OCI-LY7 (cell line): ENCODE measurements at regions not wholly inside any gene's neighbourhood (a gene's known extent, or its start where the extent isn't known, plus 50 kb on each side); places are given as distances from the start of the nearest gene placed in this dataset.

Experiments used
- BruUV-seq: library from RNA; stranded (reverse); fragments of 400-500 nt; replicated peaks from 2 replicates; lab custom pipeline; 2021; lab: Mats Ljungman, UMichigan
- CTCF ChIA-PET: fragments of 300-600 bp; sonication (Branson Sonifier 250); formaldehyde crosslinking; loops from one replicate; lab custom pipeline; 2022; ENCODE audit warnings: antibody characterized with exemption; ENCODE audit not compliant: unreplicated experiment; lab: Charles Lee
- POLR2A ChIA-PET: fragments of 300-600 bp; sonication (Branson Sonifier 250); formaldehyde crosslinking; loops from one replicate; lab custom pipeline; 2022; ENCODE audit warnings: antibody characterized with exemption; lab: Charles Lee
- DNase-seq: peaks from one replicate; pipeline ENCODE4 v3.0.0-alpha.2; 2015; ENCODE audit warnings: low spot score
- H2AFZ ChIP-seq: fragments of 200-600 bp; sonication (generic), shearing (Covaris generic); 2 replicates; pipeline ENCODE4 v1.6.1; 2014; ENCODE audit warnings: mild to moderate bottlenecking, antibody characterized with exemption, low read length, moderate library complexity
- H3K27ac ChIP-seq: fragments of 200-600 bp; sonication (generic); 2 replicates; pipeline ENCODE4 v1.5.1; 2014; ENCODE audit warnings: mixed run types, low read depth, mild to moderate bottlenecking, moderate library complexity, low read length, inconsistent platforms; ENCODE audit not compliant: poor library complexity, severe bottlenecking
- H3K36me3 ChIP-seq: fragments of 200-600 bp; sonication (generic); 2 replicates; pipeline ENCODE4 v1.6.1; 2014; ENCODE audit warnings: mild to moderate bottlenecking, antibody characterized with exemption, low read length, moderate library complexity, mixed read lengths; ENCODE audit not compliant: insufficient read depth
- H3K4me1 ChIP-seq: fragments of 200-600 bp; sonication (generic); 2 replicates; pipeline ENCODE4 v1.5.1; 2014; ENCODE audit warnings: mild to moderate bottlenecking, low read length; ENCODE audit not compliant: insufficient read depth, poor library complexity, severe bottlenecking
- H3K4me2 ChIP-seq: fragments of 200-600 bp; sonication (generic); 2 replicates; pipeline ENCODE4 v1.6.1; 2014; ENCODE audit warnings: mild to moderate bottlenecking, low read length
- H3K4me3 ChIP-seq: fragments of 200-600 bp; sonication (generic); 2 replicates; pipeline ENCODE4 v1.5.1; 2014; ENCODE audit warnings: mild to moderate bottlenecking, low read depth, low read length; ENCODE audit not compliant: poor library complexity, severe bottlenecking
- H3K79me2 ChIP-seq: fragments of 200-600 bp; sonication (generic); 2 replicates; pipeline ENCODE4 v1.6.1; 2016; ENCODE audit warnings: low read depth, mild to moderate bottlenecking, low read length, moderate library complexity, mixed read lengths; ENCODE audit not compliant: insufficient read depth
- H3K9me2 ChIP-seq: fragments of 200-600 bp; sonication (generic); 2 replicates; pipeline ENCODE4 v1.6.1; 2016; ENCODE audit warnings: mild to moderate bottlenecking, low read length, mixed read lengths; ENCODE audit not compliant: insufficient read depth
- H3K9me3 ChIP-seq: fragments of 200-600 bp; sonication (generic); 2 replicates; pipeline ENCODE4 v1.6.1; 2014; ENCODE audit warnings: mild to moderate bottlenecking, mixed run types, low read length, mixed read lengths
- H4K20me1 ChIP-seq: fragments of 200-600 bp; sonication (generic); 2 replicates; pipeline ENCODE4 v1.6.1; 2014; ENCODE audit warnings: mild to moderate bottlenecking, antibody characterized with exemption, low read length, moderate library complexity, mixed read lengths; ENCODE audit not compliant: insufficient read depth
- CTCF ChIP-seq: fragments of 200-600 bp; sonication (generic); conservative IDR thresholded peaks from 2 replicates; pipeline ENCODE4 v1.5.1; 2014; ENCODE audit warnings: mild to moderate bottlenecking, antibody characterized with exemption, low read length, moderate library complexity, mixed read lengths
- EZH2phosphoT487 ChIP-seq: fragments of 200-600 bp; sonication (generic); IDR thresholded peaks from 2 replicates; pipeline ENCODE4 v1.6.1; 2018; ENCODE audit warnings: low read depth, borderline replicate concordance, mild to moderate bottlenecking, mixed run types, antibody characterized with exemption, low read length, moderate library complexity, mixed read lengths
- intact Hi-C: fragments of 100-400 bp; cut with micrococcal nuclease; formaldehyde crosslinking; loops from one replicate; pipeline ENCODE4 v1.10.0; 2022; ENCODE audit not compliant: unreplicated experiment

GRCh38 chr12:89975574-89975973 lies 266.9 kb upstream of the ATP2B1 start:
- TF ChIP-seq EZH2phosphoT487 (no peak), CTCF (no peak)
- Histone ChIP-seq H3K4me2 (no peak overlapping the region), H3K36me3 (no peaks in the 10 kb centered on the region), H3K9me3 (no peaks in the 10 kb centered on the region), H3K9me2 (no peaks in the 10 kb centered on the region), H3K27ac (no peak overlapping the region), H3K79me2 (no peaks in the 10 kb centered on the region), H2AFZ (no peak overlapping the region), H3K4me1 (no peaks in the 10 kb centered on the region), H3K4me3 (no peak overlapping the region), H4K20me1 (no peaks in the 10 kb centered on the region)
- ChIA-PET POLR2A (interaction anchor here (1.0 to 1.5 kb wide), 4 partner anchors 14 to 137 kb away, joined by 3 read pairs; no protein-coding TSS in a partner anchor), CTCF (no interaction called here)
- DNase-seq: no peak
- intact Hi-C loops: no loop called here
- no TSS peak for BruUV-seq

DNA sequence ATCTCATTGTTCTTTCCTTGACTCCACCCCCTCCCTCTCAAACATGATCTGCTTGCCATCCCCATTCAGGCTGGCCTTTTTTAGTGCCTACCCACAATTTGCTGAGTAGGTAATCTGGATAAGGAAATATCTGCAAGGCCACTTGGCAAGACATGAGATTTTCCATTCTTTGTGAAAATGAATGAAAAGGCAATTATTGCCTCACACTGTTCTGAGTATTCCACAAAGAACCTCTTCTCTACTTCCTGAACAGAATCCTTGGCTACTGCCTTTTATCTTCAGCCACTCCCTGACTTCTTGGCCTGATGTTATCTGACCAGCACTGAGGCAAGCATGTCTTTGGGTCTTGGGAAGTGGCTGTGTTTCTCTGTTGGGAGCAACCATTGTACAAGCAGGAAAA lies 263.2 kb upstream of the ATP2B1 start:
- BruUV-seq: no TSS peak
- no peaks in the 10 kb centered on the region for H3K4me1 ChIP-seq
- H2AFZ ChIP-seq: no peak overlapping the region
- no peak overlapping the region for H3K4me2 ChIP-seq
- H3K27ac ChIP-seq: no peak overlapping the region
- POLR2A ChIA-PET: interaction anchor here (1.0 to 2.1 kb wide), 2 partner anchors 11 to 38 kb away, joined by 3 to 7 read pairs; no protein-coding TSS in a partner anchor
- no peaks in the 10 kb centered on the region for H3K36me3 ChIP-seq
- intact Hi-C loops: no loop called here
- TF ChIP-seq CTCF: no peak
- TF ChIP-seq EZH2phosphoT487: no peak
- H3K9me3 ChIP-seq: no peaks in the 10 kb centered on the region
- H3K4me3 ChIP-seq: no peak overlapping the region
- H4K20me1 ChIP-seq: no peaks in the 10 kb centered on the region
- no peaks in the 10 kb centered on the region for H3K9me2 ChIP-seq
- CTCF ChIA-PET: no interaction called here
- DNase-seq: no peak
- no peaks in the 10 kb centered on the region for H3K79me2 ChIP-seq

- H3K79me2 ChIP-seq: no peaks in the 10 kb centered on the region
- H3K4me1 ChIP-seq: no peaks in the 10 kb centered on the region
- DNase-seq: no peak
- BruUV-seq: no TSS peak
- no peaks in the 10 kb centered on the region for H3K9me3 ChIP-seq
- no peak overlapping the region for H2AFZ ChIP-seq
- H4K20me1 ChIP-seq: no peaks in the 10 kb centered on the region
- H3K27ac ChIP-seq: no peak overlapping the region
- no peaks in the 10 kb centered on the region for H3K36me3 ChIP-seq
- TF ChIP-seq EZH2phosphoT487: no peak
- TF ChIP-seq CTCF: no peak
- no peak overlapping the region for H3K4me2 ChIP-seq
- intact Hi-C loops: no loop called here
- no peaks in the 10 kb centered on the region for H3K9me2 ChIP-seq
- CTCF ChIA-PET: no interaction called here
- POLR2A ChIA-PET: interaction anchor here (1.0 to 2.1 kb wide), 5 partner anchors 9 to 115 kb away, joined by 3 to 7 read pairs (median 4); no protein-coding TSS in a partner anchor
- H3K4me3 ChIP-seq: no peak overlapping the region
Measured at GRCh38 chr12:89970722-89971121, 262.1 kb upstream of the ATP2B1 start.
